ENCODE measurements at regions not wholly inside any gene's neighbourhood (a gene's known extent, or its start where the extent isn't known, plus 50 kb on each side); places are given as distances from the start of the nearest gene placed in this dataset.

GRCh38 chr18:22682720-22683119, 250.4 kb upstream of the RBBP8 start:
- no peaks in the 10 kb centered on the region for H3K36me3 ChIP-seq (ENCODE audit: low read depth)
- no peak overlapping the region for H3K4me3 ChIP-seq (ENCODE audit: severe bottlenecking)
- H3K27ac ChIP-seq (ENCODE audit: poor library complexity, severe bottlenecking), result no peak overlapping the region
- peaks cover 10% of the 10 kb centered on the region for H3K4me1 ChIP-seq (ENCODE audit: insufficient read depth, poor library complexity, severe bottlenecking)
- DNase-seq (ENCODE audit: low spot score), result no peak
- no peak for TF ChIP-seq CTCF (IDR thresholded peaks at IDR 0.05; ENCODE audit: poor library complexity, severe bottlenecking)
- ATAC-seq (ENCODE audit: low read depth), result no peak
- H3K27me3 ChIP-seq (ENCODE audit: insufficient read depth, poor library complexity, severe bottlenecking), result no peaks in the 10 kb centered on the region
- no peaks in the 10 kb centered on the region for H3K9me3 ChIP-seq (ENCODE audit: severe bottlenecking)

- Histone ChIP-seq H3K36me3 (ENCODE audit: low read depth) (no peaks in the 10 kb centered on the region), H3K27ac (ENCODE audit: poor library complexity, severe bottlenecking) (peak overlapping the region; percentile 15), H3K27me3 (ENCODE audit: insufficient read depth, poor library complexity, severe bottlenecking) (no peaks in the 10 kb centered on the region), H3K4me3 (ENCODE audit: severe bottlenecking) (no peak overlapping the region), H3K9me3 (ENCODE audit: severe bottlenecking) (no peaks in the 10 kb centered on the region), H3K4me1 (ENCODE audit: insufficient read depth, poor library complexity, severe bottlenecking) (peaks cover 10% of the 10 kb centered on the region)
- DNase-seq (ENCODE audit: low spot score), result peak; percentile 76
- ATAC-seq (ENCODE audit: low read depth), result peak; percentile 93
- no peak for TF ChIP-seq CTCF (IDR thresholded peaks at IDR 0.05; ENCODE audit: poor library complexity, severe bottlenecking)
Observed at GRCh38 chr18:22683196-22683676, 249.9 kb upstream of the RBBP8 start.

GRCh38 chr18:22683786-22684185, 249.3 kb upstream of the RBBP8 start:
- Histone ChIP-seq H3K9me3 (ENCODE audit: severe bottlenecking) (no peaks in the 10 kb centered on the region), H3K27ac (ENCODE audit: poor library complexity, severe bottlenecking) (peak overlapping the region; percentile 15), H3K36me3 (ENCODE audit: low read depth) (no peaks in the 10 kb centered on the region), H3K27me3 (ENCODE audit: insufficient read depth, poor library complexity, severe bottlenecking) (no peaks in the 10 kb centered on the region), H3K4me1 (ENCODE audit: insufficient read depth, poor library complexity, severe bottlenecking) (peaks cover 10% of the 10 kb centered on the region), H3K4me3 (ENCODE audit: severe bottlenecking) (no peak overlapping the region)
- TF ChIP-seq CTCF (IDR thresholded peaks at IDR 0.05; ENCODE audit: poor library complexity, severe bottlenecking), result no peak
- ATAC-seq (ENCODE audit: low read depth), result no peak
- no peak for DNase-seq (ENCODE audit: low spot score)

- Histone ChIP-seq H3K27ac (ENCODE audit: poor library complexity, severe bottlenecking) (no peak overlapping the region), H3K9me3 (ENCODE audit: severe bottlenecking) (no peaks in the 10 kb centered on the region), H3K27me3 (ENCODE audit: insufficient read depth, poor library complexity, severe bottlenecking) (no peaks in the 10 kb centered on the region), H3K4me3 (ENCODE audit: severe bottlenecking) (no peak overlapping the region), H3K36me3 (ENCODE audit: low read depth) (no peaks in the 10 kb centered on the region), H3K4me1 (ENCODE audit: insufficient read depth, poor library complexity, severe bottlenecking) (peaks cover 10% of the 10 kb centered on the region)
- DNase-seq (ENCODE audit: low spot score) (no peak), ATAC-seq (ENCODE audit: low read depth) (no peak)
- no peak for TF ChIP-seq CTCF (IDR thresholded peaks at IDR 0.05; ENCODE audit: poor library complexity, severe bottlenecking)
Observed at GRCh38 chr18:22684268-22684667, 248.9 kb upstream of the RBBP8 start.

- Histone ChIP-seq H3K4me3 (ENCODE audit: severe bottlenecking) (no peak overlapping the region), H3K36me3 (ENCODE audit: low read depth) (no peaks in the 10 kb centered on the region), H3K9me3 (ENCODE audit: severe bottlenecking) (no peaks in the 10 kb centered on the region), H3K4me1 (ENCODE audit: insufficient read depth, poor library complexity, severe bottlenecking) (peaks cover 10% of the 10 kb centered on the region), H3K27me3 (ENCODE audit: insufficient read depth, poor library complexity, severe bottlenecking) (no peaks in the 10 kb centered on the region), H3K27ac (ENCODE audit: poor library complexity, severe bottlenecking) (no peak overlapping the region)
- no peak for TF ChIP-seq CTCF (IDR thresholded peaks at IDR 0.05; ENCODE audit: poor library complexity, severe bottlenecking)
- ATAC-seq (ENCODE audit: low read depth) (no peak), DNase-seq (ENCODE audit: low spot score) (no peak)
Observed at GRCh38 chr18:22685788-22686187, 247.3 kb upstream of the RBBP8 start.
